Nephron (organoid): ENCODE measurements at regions not wholly inside any gene's neighbourhood (a gene's known extent, or its start where the extent isn't known, plus 50 kb on each side); places are given as distances from the start of the nearest gene placed in this dataset.

Source experiments
- H3K27ac Mint-ChIP-seq, 3 experiments: 2 replicates each; pipeline ENCODE4 v1.8.0; 2020; ENCODE audit warnings: mixed read lengths in 3 of 3, mild to moderate bottlenecking in 2 of 3, moderate library complexity in 1 of 3
- H3K27me3 Mint-ChIP-seq: 2 replicates; pipeline ENCODE4 v1.8.0; 2021; ENCODE audit warnings: low read depth, mild to moderate bottlenecking, moderate library complexity, mixed read lengths
- H3K36me3 Mint-ChIP-seq: 2 replicates; pipeline ENCODE4 v1.8.0; 2020; ENCODE audit warnings: low read depth, mixed read lengths
- H3K4me1 Mint-ChIP-seq: 2 replicates; pipeline ENCODE4 v1.8.0; 2020; ENCODE audit warnings: mixed read lengths
- H3K4me3 Mint-ChIP-seq, 3 experiments: 2 replicates each; pipeline ENCODE4 v1.8.0; 2020; ENCODE audit warnings: mild to moderate bottlenecking in 3 of 3, mixed read lengths in 3 of 3, moderate library complexity in 2 of 3
- H3K9me3 Mint-ChIP-seq: 2 replicates; pipeline ENCODE4 v1.8.0; 2020; ENCODE audit warnings: mixed read lengths
- TF ChIP-seq, protein P1 (sequence below), 3 experiments: fragments of 200-600 bp; sonication (generic); IDR thresholded peaks; one replicate each; pipeline ENCODE4 v1.5.0; 2021; ENCODE audit warnings: antibody characterized with exemption in 3 of 3; ENCODE audit not compliant: unreplicated experiment in 3 of 3

GRCh38 chr5:133847301-133847700 lies 121.1 kb downstream of the C5orf15 start:
- H3K27ac Mint-ChIP-seq = no peak overlapping the region
- H3K36me3 Mint-ChIP-seq = no peaks in the 10 kb centered on the region
- H3K9me3 Mint-ChIP-seq = peaks cover 1% of the 10 kb centered on the region
- no peak overlapping the region for H3K4me3 Mint-ChIP-seq
- peaks cover 39% of the 10 kb centered on the region for H3K4me1 Mint-ChIP-seq
- TF ChIP-seq, protein P1, sequence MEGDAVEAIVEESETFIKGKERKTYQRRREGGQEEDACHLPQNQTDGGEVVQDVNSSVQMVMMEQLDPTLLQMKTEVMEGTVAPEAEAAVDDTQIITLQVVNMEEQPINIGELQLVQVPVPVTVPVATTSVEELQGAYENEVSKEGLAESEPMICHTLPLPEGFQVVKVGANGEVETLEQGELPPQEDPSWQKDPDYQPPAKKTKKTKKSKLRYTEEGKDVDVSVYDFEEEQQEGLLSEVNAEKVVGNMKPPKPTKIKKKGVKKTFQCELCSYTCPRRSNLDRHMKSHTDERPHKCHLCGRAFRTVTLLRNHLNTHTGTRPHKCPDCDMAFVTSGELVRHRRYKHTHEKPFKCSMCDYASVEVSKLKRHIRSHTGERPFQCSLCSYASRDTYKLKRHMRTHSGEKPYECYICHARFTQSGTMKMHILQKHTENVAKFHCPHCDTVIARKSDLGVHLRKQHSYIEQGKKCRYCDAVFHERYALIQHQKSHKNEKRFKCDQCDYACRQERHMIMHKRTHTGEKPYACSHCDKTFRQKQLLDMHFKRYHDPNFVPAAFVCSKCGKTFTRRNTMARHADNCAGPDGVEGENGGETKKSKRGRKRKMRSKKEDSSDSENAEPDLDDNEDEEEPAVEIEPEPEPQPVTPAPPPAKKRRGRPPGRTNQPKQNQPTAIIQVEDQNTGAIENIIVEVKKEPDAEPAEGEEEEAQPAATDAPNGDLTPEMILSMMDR (IDR thresholded peaks at IDR 0.05; ENCODE audit: unreplicated experiment in 3 of 3) = no peak
- peaks cover 31% of the 10 kb centered on the region for H3K27me3 Mint-ChIP-seq

DNA sequence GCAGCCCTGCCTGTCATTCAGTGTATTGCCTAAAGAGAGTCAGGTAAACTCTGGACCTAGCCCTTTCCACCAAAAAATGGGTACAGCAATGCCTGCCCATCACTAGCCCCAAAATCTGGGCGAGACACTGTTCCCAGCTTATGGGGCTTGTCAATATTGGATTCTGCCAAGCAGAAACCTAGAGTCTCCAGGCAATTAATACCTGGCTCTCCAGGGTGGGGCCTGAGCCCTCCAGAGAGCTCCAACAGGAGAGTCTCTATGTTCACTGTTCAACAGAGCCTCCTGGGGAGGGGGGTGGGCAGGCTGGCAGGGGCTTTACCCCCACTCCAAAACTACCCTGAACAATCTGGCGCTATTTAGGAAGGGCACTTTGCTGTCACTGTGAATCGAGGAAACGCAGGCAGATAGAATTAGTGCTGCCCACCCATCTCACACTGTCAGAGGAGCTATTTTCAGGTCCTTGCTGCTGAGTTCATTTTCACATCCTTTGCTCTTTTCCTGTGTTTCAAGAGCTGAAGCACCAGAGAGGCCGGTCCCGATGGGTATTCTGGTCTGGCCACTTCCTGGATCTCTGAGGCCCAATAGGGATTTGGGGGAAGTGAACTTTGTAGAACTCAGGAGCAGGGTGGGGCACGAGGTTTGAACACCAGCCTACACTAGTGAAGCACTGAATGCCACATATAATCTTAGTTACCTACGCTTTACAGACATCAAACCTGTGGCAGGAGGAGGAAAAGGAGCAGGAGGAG lies 121.8 kb downstream of the C5orf15 start:
- Mint-ChIP-seq H3K36me3 (no peaks in the 10 kb centered on the region), H3K27me3 (peaks cover 35% of the 10 kb centered on the region), H3K27ac (no peak overlapping the region), H3K9me3 (no peaks in the 10 kb centered on the region), H3K4me3 (no peak overlapping the region), H3K4me1 (peaks cover 39% of the 10 kb centered on the region)
- TF ChIP-seq, protein P1 (IDR thresholded peaks at IDR 0.05; ENCODE audit: unreplicated experiment in 3 of 3) = no peak

GRCh38 chr5:133845271-133845670 lies 123.2 kb downstream of the C5orf15 start:
- H3K9me3 Mint-ChIP-seq = no peaks in the 10 kb centered on the region

GRCh38 chr5:133844836-133845235 lies 123.6 kb downstream of the C5orf15 start:
- TF ChIP-seq, protein P1 (IDR thresholded peaks at IDR 0.05; ENCODE audit: unreplicated experiment in 3 of 3) = no peak
- Mint-ChIP-seq H3K27ac (no peak overlapping the region), H3K4me1 (peaks cover 42% of the 10 kb centered on the region), H3K36me3 (no peaks in the 10 kb centered on the region), H3K27me3 (peaks cover 32% of the 10 kb centered on the region), H3K9me3 (no peaks in the 10 kb centered on the region), H3K4me3 (no peak overlapping the region)

More at GRCh38 chr5:133845271-133845670, 123.2 kb downstream of the C5orf15 start:
- no peaks in the 10 kb centered on the region for H3K36me3 Mint-ChIP-seq
- no peak overlapping the region for H3K27ac Mint-ChIP-seq
- TF ChIP-seq, protein P1 (IDR thresholded peaks at IDR 0.05; ENCODE audit: unreplicated experiment in 3 of 3) = no peak
- H3K27me3 Mint-ChIP-seq = peaks cover 29% of the 10 kb centered on the region
- no peak overlapping the region for H3K4me3 Mint-ChIP-seq
- H3K4me1 Mint-ChIP-seq = peaks cover 39% of the 10 kb centered on the region

DNA sequence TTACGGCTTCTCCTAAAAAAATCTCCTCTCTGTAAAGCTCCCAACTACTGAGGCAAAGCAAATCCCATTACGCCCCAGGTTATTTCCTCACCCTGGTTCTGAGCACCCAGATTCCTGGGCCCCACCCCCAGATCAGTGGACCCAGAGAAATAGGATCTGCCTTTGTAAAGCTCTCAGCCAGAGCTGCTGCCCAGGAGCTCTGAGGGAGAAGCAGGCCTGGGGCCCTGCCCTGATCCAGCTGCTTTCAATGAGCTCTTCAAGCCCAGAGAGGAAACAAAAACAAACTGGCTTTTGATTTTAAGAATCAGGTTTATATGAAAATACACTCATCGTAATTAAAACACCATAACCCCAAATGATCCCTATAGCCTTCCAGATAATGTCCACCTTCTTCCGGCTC lies 124.5 kb downstream of the C5orf15 start:
- TF ChIP-seq, protein P1 (IDR thresholded peaks at IDR 0.05; ENCODE audit: unreplicated experiment in 3 of 3) = no peak
- no peak overlapping the region for H3K4me3 Mint-ChIP-seq
- no peaks in the 10 kb centered on the region for H3K36me3 Mint-ChIP-seq
- peaks cover 24% of the 10 kb centered on the region for H3K27me3 Mint-ChIP-seq
- H3K4me1 Mint-ChIP-seq = peaks cover 34% of the 10 kb centered on the region
- peak overlapping the region in 1 of 3 experiments; percentile 77 for H3K27ac Mint-ChIP-seq
- H3K9me3 Mint-ChIP-seq = no peaks in the 10 kb centered on the region
